ENCODE measurements at regions not wholly inside any gene's neighbourhood (a gene's known extent, or its start where the extent isn't known, plus 50 kb on each side); places are given as distances from the start of the nearest gene placed in this dataset.
"Not testable (repeated sequence)": the region's sequence is repeated elsewhere in the genome, so short reads cannot be mapped to it uniquely, and the experiment has no call there.

- H3K79me2 ChIP-seq (ENCODE audit: insufficient read depth, low read length); H3K9me3 ChIP-seq (ENCODE audit: insufficient read depth, low read depth, low read length); H3K9ac ChIP-seq (ENCODE audit: low read depth, low read length, poor library complexity, severe bottlenecking); H3F3A ChIP-seq (ENCODE audit: low read depth); H4K20me1 ChIP-seq (ENCODE audit: insufficient read depth, low read length, poor library complexity, severe bottlenecking); H3K4me1 ChIP-seq (ENCODE audit: insufficient read depth, low read length, poor library complexity, severe bottlenecking); H2AFZ ChIP-seq (ENCODE audit: low read length); H3K27me3 ChIP-seq (ENCODE audit: insufficient read depth, low read length, poor library complexity, severe bottlenecking); H3K4me2 ChIP-seq (ENCODE audit: low read depth, low read length, poor library complexity, severe bottlenecking); H3K9me2 ChIP-seq (replicated peaks; ENCODE audit: low read depth, low read length); H3K36me3 ChIP-seq (ENCODE audit: insufficient read depth, low read length); H3K4me3 ChIP-seq (ENCODE audit: low read length, poor library complexity, severe bottlenecking): not testable (repeated sequence)
Observed at GRCh38 chr10:46668357-46668997, 89.5 kb downstream of the SYT15 start.

DNA sequence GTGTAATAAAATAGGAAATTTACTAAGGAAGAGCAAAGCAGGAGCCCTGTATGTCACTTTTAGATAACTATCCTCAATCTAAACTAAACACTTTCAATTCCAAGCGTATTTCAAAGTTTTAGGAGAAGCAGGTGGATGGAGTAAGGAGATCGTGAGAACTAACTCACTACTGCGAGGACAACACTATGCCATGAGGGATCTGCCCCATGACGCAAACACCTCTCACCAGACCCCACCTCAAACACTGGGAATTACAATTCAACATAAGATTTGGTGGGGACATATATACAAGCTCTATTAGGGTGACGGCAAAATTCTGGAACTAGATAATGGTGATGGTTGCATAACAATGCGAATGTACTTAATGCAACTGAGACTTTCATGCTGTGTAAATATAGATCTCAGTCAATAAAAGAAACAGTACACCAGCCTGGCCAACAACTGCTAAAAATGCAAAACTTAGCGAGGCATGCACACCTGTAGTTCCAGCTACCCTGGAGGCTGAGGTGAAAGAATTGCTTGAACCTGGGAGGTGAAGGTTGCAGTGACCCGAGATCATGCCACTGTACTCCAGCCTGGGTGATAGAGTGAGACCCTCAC lies 99.0 kb downstream of the SYT15 start:
- not testable (repeated sequence) for H3K4me1 ChIP-seq (ENCODE audit: insufficient read depth, low read length, poor library complexity, severe bottlenecking); H3K27me3 ChIP-seq (ENCODE audit: insufficient read depth, low read length, poor library complexity, severe bottlenecking); H3K4me3 ChIP-seq (ENCODE audit: low read length, poor library complexity, severe bottlenecking); H3K9me3 ChIP-seq (ENCODE audit: insufficient read depth, low read depth, low read length); H3K79me2 ChIP-seq (ENCODE audit: insufficient read depth, low read length); H3K36me3 ChIP-seq (ENCODE audit: insufficient read depth, low read length); H3K4me2 ChIP-seq (ENCODE audit: low read depth, low read length, poor library complexity, severe bottlenecking); H3K9ac ChIP-seq (ENCODE audit: low read depth, low read length, poor library complexity, severe bottlenecking); H4K20me1 ChIP-seq (ENCODE audit: insufficient read depth, low read length, poor library complexity, severe bottlenecking); H3F3A ChIP-seq (ENCODE audit: low read depth); H2AFZ ChIP-seq (ENCODE audit: low read length); H3K9me2 ChIP-seq (replicated peaks; ENCODE audit: low read depth, low read length)

- H3K9ac ChIP-seq (ENCODE audit: low read depth, low read length, poor library complexity, severe bottlenecking); H3K4me2 ChIP-seq (ENCODE audit: low read depth, low read length, poor library complexity, severe bottlenecking); H3F3A ChIP-seq (ENCODE audit: low read depth); H3K27me3 ChIP-seq (ENCODE audit: insufficient read depth, low read length, poor library complexity, severe bottlenecking); H3K79me2 ChIP-seq (ENCODE audit: insufficient read depth, low read length); H2AFZ ChIP-seq (ENCODE audit: low read length); H3K9me3 ChIP-seq (ENCODE audit: insufficient read depth, low read depth, low read length); H3K4me1 ChIP-seq (ENCODE audit: insufficient read depth, low read length, poor library complexity, severe bottlenecking); H3K36me3 ChIP-seq (ENCODE audit: insufficient read depth, low read length); H4K20me1 ChIP-seq (ENCODE audit: insufficient read depth, low read length, poor library complexity, severe bottlenecking); H3K4me3 ChIP-seq (ENCODE audit: low read length, poor library complexity, severe bottlenecking); H3K9me2 ChIP-seq (replicated peaks; ENCODE audit: low read depth, low read length): not testable (repeated sequence)
Observed at GRCh38 chr10:46691397-46691796, 112.5 kb downstream of the SYT15 start.

- not testable (repeated sequence) for H4K20me1 ChIP-seq (ENCODE audit: insufficient read depth, low read length, poor library complexity, severe bottlenecking); H2AFZ ChIP-seq (ENCODE audit: low read length); H3F3A ChIP-seq (ENCODE audit: low read depth); H3K9me2 ChIP-seq (replicated peaks; ENCODE audit: low read depth, low read length); H3K36me3 ChIP-seq (ENCODE audit: insufficient read depth, low read length); H3K4me2 ChIP-seq (ENCODE audit: low read depth, low read length, poor library complexity, severe bottlenecking); H3K4me3 ChIP-seq (ENCODE audit: low read length, poor library complexity, severe bottlenecking); H3K4me1 ChIP-seq (ENCODE audit: insufficient read depth, low read length, poor library complexity, severe bottlenecking); H3K9me3 ChIP-seq (ENCODE audit: insufficient read depth, low read depth, low read length); H3K9ac ChIP-seq (ENCODE audit: low read depth, low read length, poor library complexity, severe bottlenecking); H3K27me3 ChIP-seq (ENCODE audit: insufficient read depth, low read length, poor library complexity, severe bottlenecking); H3K79me2 ChIP-seq (ENCODE audit: insufficient read depth, low read length)
Observed at GRCh38 chr10:46693218-46693617, 114.3 kb downstream of the SYT15 start.

GRCh38 chr10:46717264-46717663 lies 138.3 kb downstream of the SYT15 start:
- not testable (repeated sequence) for H3K9me3 ChIP-seq (ENCODE audit: insufficient read depth, low read depth, low read length); H2AFZ ChIP-seq (ENCODE audit: low read length); H3K9me2 ChIP-seq (replicated peaks; ENCODE audit: low read depth, low read length); H3K4me3 ChIP-seq (ENCODE audit: low read length, poor library complexity, severe bottlenecking); H3K79me2 ChIP-seq (ENCODE audit: insufficient read depth, low read length); H3K4me2 ChIP-seq (ENCODE audit: low read depth, low read length, poor library complexity, severe bottlenecking); H3K9ac ChIP-seq (ENCODE audit: low read depth, low read length, poor library complexity, severe bottlenecking); H3F3A ChIP-seq (ENCODE audit: low read depth); H3K36me3 ChIP-seq (ENCODE audit: insufficient read depth, low read length); H3K27me3 ChIP-seq (ENCODE audit: insufficient read depth, low read length, poor library complexity, severe bottlenecking); H4K20me1 ChIP-seq (ENCODE audit: insufficient read depth, low read length, poor library complexity, severe bottlenecking); H3K4me1 ChIP-seq (ENCODE audit: insufficient read depth, low read length, poor library complexity, severe bottlenecking)

DNA sequence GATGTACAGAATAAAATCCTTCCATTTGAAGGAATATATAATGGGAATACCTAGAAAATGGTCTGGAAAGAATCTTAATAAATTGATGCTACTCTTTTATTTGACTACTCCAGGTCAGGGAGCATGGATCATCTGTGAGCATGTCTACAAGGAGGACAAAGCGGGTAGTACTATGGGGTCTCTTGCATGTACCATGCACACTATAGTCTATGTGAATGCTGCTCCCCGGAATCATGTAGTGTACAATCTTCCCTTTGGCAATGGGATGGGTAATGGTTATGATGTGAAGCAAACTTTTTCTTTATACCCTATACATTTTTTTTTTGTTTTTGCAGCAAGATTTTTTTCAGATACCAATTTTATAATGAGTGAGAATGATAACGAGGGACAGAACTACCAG lies 139.1 kb downstream of the SYT15 start:
- H3K9ac ChIP-seq (ENCODE audit: low read depth, low read length, poor library complexity, severe bottlenecking); H3K4me1 ChIP-seq (ENCODE audit: insufficient read depth, low read length, poor library complexity, severe bottlenecking); H3K4me3 ChIP-seq (ENCODE audit: low read length, poor library complexity, severe bottlenecking); H3K27me3 ChIP-seq (ENCODE audit: insufficient read depth, low read length, poor library complexity, severe bottlenecking); H4K20me1 ChIP-seq (ENCODE audit: insufficient read depth, low read length, poor library complexity, severe bottlenecking); H2AFZ ChIP-seq (ENCODE audit: low read length); H3K36me3 ChIP-seq (ENCODE audit: insufficient read depth, low read length); H3F3A ChIP-seq (ENCODE audit: low read depth); H3K79me2 ChIP-seq (ENCODE audit: insufficient read depth, low read length); H3K4me2 ChIP-seq (ENCODE audit: low read depth, low read length, poor library complexity, severe bottlenecking); H3K9me3 ChIP-seq (ENCODE audit: insufficient read depth, low read depth, low read length); H3K9me2 ChIP-seq (replicated peaks; ENCODE audit: low read depth, low read length): not testable (repeated sequence)

Measured in Loucy (cell line).